ENCODE measurements at regions not wholly inside any gene's neighbourhood (a gene's known extent, or its start where the extent isn't known, plus 50 kb on each side); places are given as distances from the start of the nearest gene placed in this dataset.

GRCh38 chr6:131356161-131356560 is 216.9 kb upstream of the ARG1 start:
- no peak for ATAC-seq (ENCODE audit: low read depth)
- no peak overlapping the region for H3K4ac ChIP-seq (ENCODE audit: low read depth, low read length)
- no peak overlapping the region for H2BK120ac ChIP-seq (ENCODE audit: low read depth, low read length)
- no peak overlapping the region for H3K14ac ChIP-seq (replicated peaks; ENCODE audit: low read depth, low read length)
- H3K36me3 ChIP-seq (ENCODE audit: control insufficient read depth, insufficient read depth, low read length) = no peaks in the 10 kb centered on the region
- no peak overlapping the region for H3K23ac ChIP-seq (ENCODE audit: low read depth, low read length)
- no peak overlapping the region for H4K5ac ChIP-seq (ENCODE audit: low read depth, low read length)
- no peak overlapping the region for H2BK15ac ChIP-seq (ENCODE audit: low read depth, low read length)
- WGBS, 2 experiments (ENCODE audit: extremely low coverage in 2 of 2, insufficient read length in 1 of 2) = no CpG with 5 or more reads among the region's 2 CpGs
- no peaks in the 10 kb centered on the region for H3K9me1 ChIP-seq (ENCODE audit: insufficient read depth, low read length)
- ChIA-PET CTCF (no interaction called here), POLR2A (ENCODE audit: unreplicated experiment) (no interaction called here)
- in situ Hi-C loops (cut with MboI; ENCODE audit: low sequenced_read_pairs) (no loop called here), dilution Hi-C loops (cut with HindIII; ENCODE audit: low sequenced_read_pairs, unreplicated experiment) (no loop called here), intact Hi-C loops (cut with micrococcal nuclease) (no loop called here)
- TF ChIP-seq CHD1 (IDR thresholded peaks at IDR 0.05; ENCODE audit: low read depth, low read length) (no peak), CTCF (conservative IDR thresholded peaks at IDR 0.05; ENCODE audit: low read depth, low read length) (no peak), RCOR1 (IDR thresholded peaks at IDR 0.05; ENCODE audit: insufficient replicate concordance, low read length) (no peak), MXI1 (IDR thresholded peaks at IDR 0.05; ENCODE audit: borderline replicate concordance, low read depth, low read length) (no peak), RFX5 (IDR thresholded peaks at IDR 0.05; ENCODE audit: low read depth, low read length) (no peak), CEBPB (IDR thresholded peaks at IDR 0.05; ENCODE audit: low read depth, low read length) (no peak), MAZ (IDR thresholded peaks at IDR 0.05; ENCODE audit: borderline replicate concordance, low read depth, low read length) (no peak), POLR2A (IDR thresholded peaks at IDR 0.05; ENCODE audit: low read depth, low read length) (no peak), FOS (IDR thresholded peaks at IDR 0.05; ENCODE audit: low read depth, low read length) (no peak), ELK1 (IDR thresholded peaks at IDR 0.05; ENCODE audit: borderline replicate concordance, low read depth, low read length) (no peak), SMC3 (IDR thresholded peaks at IDR 0.05; ENCODE audit: low read depth, low read length) (no peak), NFE2L2 (IDR thresholded peaks at IDR 0.05; ENCODE audit: low read depth, low read length) (no peak), RAD21 (IDR thresholded peaks at IDR 0.05; ENCODE audit: low read length) (no peak), MAFK (IDR thresholded peaks at IDR 0.05; ENCODE audit: low read depth, low read length) (no peak), BHLHE40 (IDR thresholded peaks at IDR 0.05; ENCODE audit: low read depth, low read length) (no peak), USF2 (IDR thresholded peaks at IDR 0.05; ENCODE audit: low read depth, low read length) (no peak)
- H3K27ac ChIP-seq (ENCODE audit: insufficient read depth, low read length) = no peak overlapping the region
- H4K91ac ChIP-seq (ENCODE audit: insufficient read depth, low read depth, low read length) = no peak overlapping the region
- H3K9me3 ChIP-seq (ENCODE audit: control insufficient read depth, insufficient read depth, low read length) = no peaks in the 10 kb centered on the region
- peaks cover 5% of the 10 kb centered on the region for H3K27me3 ChIP-seq (ENCODE audit: control insufficient read depth, insufficient read depth, low read length)
- H3K79me1 ChIP-seq (ENCODE audit: low read depth in 1 of 2, low read length in 2 of 2) = no peaks in the 10 kb centered on the region
- no peak overlapping the region for H3K18ac ChIP-seq (ENCODE audit: low read depth, low read length)
- DNase-seq = no peak
- no peaks in the 10 kb centered on the region for H4K20me1 ChIP-seq (ENCODE audit: insufficient read depth, low read length)
- H4K8ac ChIP-seq (ENCODE audit: low read depth in 2 of 2, low read length in 2 of 2) = no peak overlapping the region
- no peak overlapping the region for H3K4me2 ChIP-seq (ENCODE audit: low read depth, low read length)
- no peaks in the 10 kb centered on the region for H3K4me1 ChIP-seq (ENCODE audit: control insufficient read depth, insufficient read depth, low read length)
- no peak overlapping the region for H2AK9ac ChIP-seq (replicated peaks; ENCODE audit: low read depth, low read length, poor library complexity)
- no peak overlapping the region for H2AK5ac ChIP-seq (ENCODE audit: low read depth, low read length)
- no TSS peak for BruUV-seq (replicated peaks)
- no peak overlapping the region for H2BK20ac ChIP-seq (ENCODE audit: low read depth, low read length)
- no peak overlapping the region for H2BK5ac ChIP-seq (ENCODE audit: low read depth, low read length, poor library complexity, severe bottlenecking)
- no peak overlapping the region for H3K4me3 ChIP-seq (ENCODE audit: insufficient read depth, low read depth, low read length)
- no peak overlapping the region for H3K9ac ChIP-seq (ENCODE audit: low read depth, low read length)
- no peak overlapping the region for H2AFZ ChIP-seq (replicated peaks; ENCODE audit: low read length, poor library complexity)
- no peak overlapping the region for H3K56ac ChIP-seq (ENCODE audit: extremely low read depth, insufficient read depth, low read length)
